NB4 (cell line): ENCODE measurements at regions not wholly inside any gene's neighbourhood (a gene's known extent, or its start where the extent isn't known, plus 50 kb on each side); places are given as distances from the start of the nearest gene placed in this dataset.

ENCODE experiments used
- DNase-seq: peaks from one replicate; pipeline ENCODE4 v3.0.0; 2010; ENCODE audit warnings: low read depth
- H3K4me3 ChIP-seq: one replicate; pipeline ENCODE4 v1.5.1; 2011; ENCODE audit warnings: mild to moderate bottlenecking, low read depth, low read length, moderate library complexity
- CTCF ChIP-seq: IDR thresholded peaks from one replicate; pipeline ENCODE4 v1.5.1; 2012; ENCODE audit warnings: low read depth, low read length
- MYC ChIP-seq: IDR thresholded peaks from 2 replicates; pipeline ENCODE4 v1.6.1; 2011; ENCODE audit warnings: low read depth, low read length
- POLR2A ChIP-seq: IDR thresholded peaks from 2 replicates; pipeline ENCODE4 v1.6.1; 2011; ENCODE audit warnings: mild to moderate bottlenecking; ENCODE audit not compliant: insufficient read length; ENCODE audit errors: extremely low read depth
- TF ChIP-seq, protein P1 (sequence below): IDR thresholded peaks from 2 replicates; pipeline ENCODE4 v1.6.1; 2011; ENCODE audit warnings: low read depth, low read length

DNA sequence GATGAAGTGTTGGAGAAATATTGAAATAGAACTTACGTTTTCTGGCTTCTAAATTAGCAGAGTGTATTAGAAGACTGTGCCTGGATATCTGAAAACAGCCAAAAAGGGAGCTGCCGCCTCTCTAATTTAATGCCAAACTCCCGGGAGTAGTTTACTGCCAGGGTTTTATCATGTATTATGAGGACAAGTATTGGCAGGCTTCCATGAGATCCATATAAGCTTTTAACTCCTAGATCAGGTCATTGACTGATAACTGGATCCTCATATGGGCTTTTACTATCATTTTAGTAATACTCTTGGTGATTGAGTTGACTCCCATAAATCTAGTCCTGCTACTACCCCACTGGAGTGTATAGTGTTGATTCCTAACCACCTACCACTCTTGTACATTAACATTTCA is 178.4 kb upstream of the CXADR start:
- H3K4me3 ChIP-seq = no peak overlapping the region
- no peak for TF ChIP-seq POLR2A
- TF ChIP-seq MYC = no peak
- no peak for TF ChIP-seq CTCF
- TF ChIP-seq, protein P1, sequence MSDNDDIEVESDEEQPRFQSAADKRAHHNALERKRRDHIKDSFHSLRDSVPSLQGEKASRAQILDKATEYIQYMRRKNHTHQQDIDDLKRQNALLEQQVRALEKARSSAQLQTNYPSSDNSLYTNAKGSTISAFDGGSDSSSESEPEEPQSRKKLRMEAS = no peak
- no peak for DNase-seq

DNA sequence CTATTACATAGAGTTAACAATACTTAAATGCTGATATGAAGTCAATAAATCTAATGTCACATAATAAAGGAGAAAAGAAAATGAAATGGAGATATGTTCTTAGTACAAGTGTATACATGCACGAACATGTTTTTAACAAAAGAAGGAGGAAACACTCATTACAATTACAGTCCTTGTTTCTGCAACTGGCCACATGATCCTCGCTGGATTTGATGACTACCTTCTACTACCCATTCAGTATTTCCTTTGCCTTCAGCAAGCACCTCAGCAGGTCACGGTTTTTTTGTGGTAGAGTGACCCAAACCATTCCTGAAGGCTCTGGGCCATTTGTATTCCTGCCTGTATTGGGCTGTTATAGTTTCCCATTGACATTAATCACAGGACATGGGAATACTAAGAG is 172.8 kb upstream of the CXADR start:
- no peak for DNase-seq
- TF ChIP-seq POLR2A (no peak), MYC (no peak)
- no peak overlapping the region for H3K4me3 ChIP-seq

- no peak for TF ChIP-seq POLR2A
- TF ChIP-seq, protein P1 = no peak
- TF ChIP-seq MYC = no peak
- TF ChIP-seq CTCF = no peak
- DNase-seq = peak; percentile 35
Measured at GRCh38 chr21:17343055-17343454, 169.8 kb upstream of the CXADR start.

DNA sequence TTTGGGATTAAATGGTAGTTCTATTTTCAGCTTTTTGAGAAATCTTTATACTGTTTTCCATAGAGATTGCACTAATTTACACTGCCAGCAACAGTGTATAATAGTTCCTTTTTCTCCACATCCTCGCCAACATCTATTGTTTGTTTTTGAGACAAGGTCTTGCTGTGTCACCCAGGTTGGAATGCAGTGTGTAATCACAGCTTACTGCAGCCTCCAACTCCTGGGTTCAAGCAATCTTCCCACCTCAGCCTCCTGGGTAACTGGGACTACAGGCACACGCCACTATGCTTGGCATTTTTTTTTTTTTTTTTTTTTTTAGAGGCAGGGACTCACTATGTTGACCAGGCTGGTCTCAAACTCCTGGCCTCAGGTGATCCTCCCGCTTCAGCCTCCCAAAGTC is 164.5 kb upstream of the CXADR start:
- no peak for DNase-seq
- TF ChIP-seq, protein P1 = no peak
- TF ChIP-seq POLR2A (no peak), MYC (no peak), CTCF (no peak)
- H3K4me3 ChIP-seq = no peak overlapping the region

More at GRCh38 chr21:17343055-17343454, 169.8 kb upstream of the CXADR start:
- no peak overlapping the region for H3K4me3 ChIP-seq

GRCh38 chr21:17348849-17349248 is 164.0 kb upstream of the CXADR start:
- TF ChIP-seq, protein P1 = no peak
- TF ChIP-seq CTCF (no peak), POLR2A (no peak), MYC (no peak)
- no peak for DNase-seq
- no peak overlapping the region for H3K4me3 ChIP-seq

DNA sequence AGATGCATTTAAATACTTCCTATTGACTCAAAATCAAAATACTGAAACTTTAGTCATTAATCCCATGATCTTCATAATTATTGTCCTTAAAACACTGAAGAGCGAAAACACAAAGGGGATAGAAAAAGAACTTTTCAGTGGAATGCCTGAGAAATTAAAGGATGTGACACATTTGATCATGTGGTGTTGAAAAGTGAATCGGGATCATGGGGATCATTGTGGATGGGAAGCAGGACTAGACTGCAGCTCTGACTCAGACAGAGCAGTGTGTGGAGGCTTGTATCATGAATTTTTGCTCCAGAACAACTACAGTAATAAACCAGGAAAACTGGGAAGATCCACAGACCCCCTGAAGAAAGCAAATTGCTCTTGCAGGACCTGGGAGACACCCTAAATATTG is 161.1 kb upstream of the CXADR start:
- no peak for DNase-seq
- TF ChIP-seq, protein P1 = no peak
- TF ChIP-seq MYC (no peak), CTCF (no peak), POLR2A (no peak)
- no peak overlapping the region for H3K4me3 ChIP-seq
